SW 1271 (cell line): ENCODE measurements at regions not wholly inside any gene's neighbourhood (a gene's known extent, or its start where the extent isn't known, plus 50 kb on each side); places are given as distances from the start of the nearest gene placed in this dataset.

Experiments used
- DNase-seq, 2 experiments: peaks; one replicate each; lab custom pipeline; 2025; lab: John Stamatoyannopoulos, UW

- no peak for DNase-seq
Measured at GRCh38 chr12:115215544-115215943, 531.6 kb upstream of the TBX3 start.

GRCh38 chr12:115213538-115214016, 529.6 kb upstream of the TBX3 start:
- no peak for DNase-seq

- no peak for DNase-seq
Measured at GRCh38 chr12:115213118-115213517, 529.1 kb upstream of the TBX3 start.

- DNase-seq = no peak
Measured at GRCh38 chr12:115212356-115212755, 528.4 kb upstream of the TBX3 start.

GRCh38 chr12:115210533-115211252, 526.7 kb upstream of the TBX3 start:
- no peak for DNase-seq

- DNase-seq = no peak
Measured at GRCh38 chr12:115209230-115209629, 525.3 kb upstream of the TBX3 start.

GRCh38 chr12:115208098-115208497, 524.1 kb upstream of the TBX3 start:
- DNase-seq = no peak

- DNase-seq = no peak
Measured at GRCh38 chr12:115207216-115207915, 523.4 kb upstream of the TBX3 start.

- no peak for DNase-seq
Measured at GRCh38 chr12:115206801-115207200, 522.8 kb upstream of the TBX3 start.

GRCh38 chr12:115205755-115206308, 521.9 kb upstream of the TBX3 start:
- no peak for DNase-seq

- DNase-seq = no peak
Measured at GRCh38 chr12:115204957-115205754, 521.2 kb upstream of the TBX3 start.

GRCh38 chr12:115203701-115204100, 519.7 kb upstream of the TBX3 start:
- no peak for DNase-seq

GRCh38 chr12:115201966-115202365, 518.0 kb upstream of the TBX3 start:
- no peak for DNase-seq

GRCh38 chr12:115199831-115200230, 515.9 kb upstream of the TBX3 start:
- DNase-seq = no peak

GRCh38 chr12:115194857-115195256, 510.9 kb upstream of the TBX3 start:
- DNase-seq = no peak

GRCh38 chr12:115194448-115194847, 510.5 kb upstream of the TBX3 start:
- no peak for DNase-seq

- DNase-seq = no peak
Measured at GRCh38 chr12:115191342-115191741, 507.4 kb upstream of the TBX3 start.

GRCh38 chr12:115190010-115190770, 506.2 kb upstream of the TBX3 start:
- no peak for DNase-seq

GRCh38 chr12:115185506-115185905, 501.5 kb upstream of the TBX3 start:
- DNase-seq = no peak

GRCh38 chr12:115183752-115184151, 499.8 kb upstream of the TBX3 start:
- no peak for DNase-seq

GRCh38 chr12:115177899-115178298, 493.9 kb upstream of the TBX3 start:
- DNase-seq = no peak
